HEK293T (cell line): ENCODE measurements at regions not wholly inside any gene's neighbourhood (a gene's known extent, or its start where the extent isn't known, plus 50 kb on each side); places are given as distances from the start of the nearest gene placed in this dataset.
A peak's percentile ranks its signal among the peaks of the same experiment; 100 is the strongest.
"Not testable (repeated sequence)": the region's sequence is repeated elsewhere in the genome, so short reads cannot be mapped to it uniquely, and the experiment has no call there.

Source experiments
- CTCF ChIA-PET: fragments of 350-600 bp; formaldehyde crosslinking; extraction: SDS; loops from one replicate; lab custom pipeline; 2021; ENCODE audit warnings: antibody characterized with exemption, inconsistent platforms; lab: Yijun Ruan, JAX
- POLR2A ChIA-PET: fragments of 350-600 bp; formaldehyde crosslinking; extraction: SDS; loops from one replicate; lab custom pipeline; 2020; ENCODE audit warnings: antibody characterized with exemption, inconsistent platforms; lab: Yijun Ruan, JAX
- DNase-seq: peaks from one replicate; pipeline ENCODE4 v3.0.0; 2012; ENCODE audit warnings: mixed read lengths; ENCODE audit errors: extremely low spot score
- ARNT ChIP-seq: fragments of 450-650 bp; IDR thresholded peaks from 2 replicates; pipeline ENCODE4 v1.6.1; 2017; ENCODE audit warnings: mild to moderate bottlenecking
- BHLHE40 ChIP-seq: fragments of 450-650 bp; IDR thresholded peaks from 2 replicates; pipeline ENCODE4 v1.6.1; 2016; ENCODE audit warnings: mild to moderate bottlenecking, moderate library complexity, borderline replicate concordance
- CTBP1 ChIP-seq: fragments of 450-650 bp; IDR thresholded peaks from 2 replicates; pipeline ENCODE4 v1.6.1; 2016; ENCODE audit warnings: borderline replicate concordance
- ELF4 ChIP-seq: fragments of 450-650 bp; IDR thresholded peaks from 2 replicates; pipeline ENCODE4 v1.6.1; 2017; ENCODE audit warnings: antibody characterized with exemption
- FOXA1 ChIP-seq: fragments of 450-650 bp; IDR thresholded peaks from 2 replicates; pipeline ENCODE4 v1.6.1; 2016; ENCODE audit warnings: mild to moderate bottlenecking
- FOXK2 ChIP-seq: fragments of 450-650 bp; IDR thresholded peaks from 2 replicates; pipeline ENCODE4 v1.6.1; 2016; ENCODE audit warnings: mild to moderate bottlenecking
- FOXM1 ChIP-seq: fragments of 450-650 bp; IDR thresholded peaks from 2 replicates; pipeline ENCODE4 v1.6.1; 2017; ENCODE audit warnings: mild to moderate bottlenecking, borderline replicate concordance
- HDGF ChIP-seq: fragments of 450-650 bp; IDR thresholded peaks from 2 replicates; pipeline ENCODE4 v1.6.1; 2017; ENCODE audit warnings: antibody characterized with exemption, borderline replicate concordance
- L3MBTL2 ChIP-seq: fragments of 450-650 bp; conservative IDR thresholded peaks from 2 replicates; pipeline ENCODE4 v1.6.1; 2016; ENCODE audit warnings: mild to moderate bottlenecking
- LEF1 ChIP-seq: fragments of 450-650 bp; IDR thresholded peaks from 2 replicates; pipeline ENCODE4 v1.6.1; 2017; ENCODE audit warnings: mild to moderate bottlenecking, borderline replicate concordance
- NFRKB ChIP-seq: fragments of 450-650 bp; IDR thresholded peaks from 2 replicates; pipeline ENCODE4 v1.6.1; 2016; ENCODE audit warnings: mild to moderate bottlenecking, moderate library complexity
- PKNOX1 ChIP-seq: fragments of 450-650 bp; IDR thresholded peaks from 2 replicates; pipeline ENCODE4 v1.6.1; 2016
- SP1 ChIP-seq: fragments of 450-650 bp; IDR thresholded peaks from 2 replicates; pipeline ENCODE4 v1.6.1; 2017
- SUZ12 ChIP-seq: fragments of 450-650 bp; IDR thresholded peaks from 2 replicates; pipeline ENCODE4 v1.6.1; 2016; ENCODE audit warnings: mild to moderate bottlenecking
- TARDBP ChIP-seq: fragments of 450-650 bp; IDR thresholded peaks from 2 replicates; pipeline ENCODE4 v1.6.1; 2016
- ZNF384 ChIP-seq: fragments of 450-650 bp; IDR thresholded peaks from 2 replicates; pipeline ENCODE4 v1.6.1; 2016

- POLR2A ChIA-PET, CTCF ChIA-PET, DNase-seq: not testable (repeated sequence)
These were observed 63.8 kb downstream of the SPANXA1 start for GRCh38 chrX:141520750-141521149.

GRCh38 chrX:141475788-141476187 is 108.8 kb downstream of the SPANXA1 start:
- POLR2A ChIA-PET, CTCF ChIA-PET, DNase-seq: not testable (repeated sequence)

- TF ChIP-seq NFRKB: no peak
- no peak for TF ChIP-seq TARDBP
- no peak for TF ChIP-seq SP1
- no peak for TF ChIP-seq ZNF384
- no peak for TF ChIP-seq ARNT
- no peak for TF ChIP-seq FOXA1
- TF ChIP-seq CTBP1: no peak
- no peak for DNase-seq
- ChIA-PET POLR2A (no interaction called here), CTCF (no interaction called here)
These were observed 115.1 kb downstream of the SPANXA1 start for GRCh38 chrX:141469469-141469868.

- ChIA-PET POLR2A (no interaction called here), CTCF (no interaction called here)
- no peak for DNase-seq
- TF ChIP-seq FOXM1 (no peak), BHLHE40 (no peak), FOXA1 (no peak), NFRKB (no peak), LEF1 (no peak), CTBP1 (no peak), ELF4 (no peak), FOXK2 (no peak)
These were observed 115.6 kb downstream of the SPANXA1 start for GRCh38 chrX:141468940-141469339.

- TF ChIP-seq SUZ12: no peak
- TF ChIP-seq HDGF: no peak
- TF ChIP-seq FOXM1: no peak
- TF ChIP-seq SP1: no peak
- no peak for TF ChIP-seq L3MBTL2
- TF ChIP-seq PKNOX1: no peak
- TF ChIP-seq ARNT: no peak
- ChIA-PET POLR2A (no interaction called here), CTCF (interaction anchor here (0.6 kb wide), 1 partner anchor 147 kb away, joined by 3 read pairs; no protein-coding TSS in a partner anchor)
- DNase-seq: peak; percentile 12
These were observed 117.1 kb downstream of the SPANXA1 start for GRCh38 chrX:141467442-141467841.

GRCh38 chrX:141455103-141455502 is 129.4 kb downstream of the SPANXA1 start:
- TF ChIP-seq FOXM1: no peak
- ChIA-PET CTCF (no interaction called here), POLR2A (no interaction called here)
- no peak for DNase-seq

- DNase-seq: no peak
- TF ChIP-seq CTBP1: no peak
- no peak for TF ChIP-seq ZNF384
- no peak for TF ChIP-seq NFRKB
- TF ChIP-seq TARDBP: no peak
- no peak for TF ChIP-seq SP1
- no peak for TF ChIP-seq FOXM1
- no peak for TF ChIP-seq BHLHE40
- TF ChIP-seq HDGF: no peak
- no peak for TF ChIP-seq ELF4
- no peak for TF ChIP-seq SUZ12
- TF ChIP-seq LEF1: no peak
- no peak for TF ChIP-seq FOXA1
- no peak for TF ChIP-seq ARNT
- no peak for TF ChIP-seq FOXK2
- no peak for TF ChIP-seq L3MBTL2
- CTCF ChIA-PET: no interaction called here
- POLR2A ChIA-PET: no interaction called here
These were observed 140.6 kb downstream of the SPANXA1 start for GRCh38 chrX:141443922-141444321.

- ChIA-PET CTCF (no interaction called here), POLR2A (no interaction called here)
- no peak for TF ChIP-seq PKNOX1
- no peak for TF ChIP-seq NFRKB
- TF ChIP-seq CTBP1: no peak
- no peak for TF ChIP-seq ELF4
- no peak for TF ChIP-seq FOXA1
- no peak for TF ChIP-seq ARNT
- TF ChIP-seq FOXM1: no peak
- no peak for TF ChIP-seq ZNF384
- no peak for TF ChIP-seq FOXK2
- TF ChIP-seq SP1: no peak
- no peak for TF ChIP-seq BHLHE40
- TF ChIP-seq SUZ12: no peak
- TF ChIP-seq HDGF: no peak
- TF ChIP-seq LEF1: no peak
- no peak for DNase-seq
These were observed 144.9 kb downstream of the SPANXA1 start for GRCh38 chrX:141439651-141440050.

- ChIA-PET POLR2A (no interaction called here), CTCF (no interaction called here)
- no peak for DNase-seq
These were observed 168.6 kb downstream of the SPANXA1 start for GRCh38 chrX:141415889-141416288.

More at GRCh38 chrX:141415889-141416288, 168.6 kb downstream of the SPANXA1 start:
- TF ChIP-seq FOXA1: no peak
- no peak for TF ChIP-seq TARDBP
- TF ChIP-seq ZNF384: no peak
- no peak for TF ChIP-seq ELF4
